ENCODE measurements at regions not wholly inside any gene's neighbourhood (a gene's known extent, or its start where the extent isn't known, plus 50 kb on each side); places are given as distances from the start of the nearest gene placed in this dataset.
"Not testable (repeated sequence)": the region's sequence is repeated elsewhere in the genome, so short reads cannot be mapped to it uniquely, and the experiment has no call there.

DNA sequence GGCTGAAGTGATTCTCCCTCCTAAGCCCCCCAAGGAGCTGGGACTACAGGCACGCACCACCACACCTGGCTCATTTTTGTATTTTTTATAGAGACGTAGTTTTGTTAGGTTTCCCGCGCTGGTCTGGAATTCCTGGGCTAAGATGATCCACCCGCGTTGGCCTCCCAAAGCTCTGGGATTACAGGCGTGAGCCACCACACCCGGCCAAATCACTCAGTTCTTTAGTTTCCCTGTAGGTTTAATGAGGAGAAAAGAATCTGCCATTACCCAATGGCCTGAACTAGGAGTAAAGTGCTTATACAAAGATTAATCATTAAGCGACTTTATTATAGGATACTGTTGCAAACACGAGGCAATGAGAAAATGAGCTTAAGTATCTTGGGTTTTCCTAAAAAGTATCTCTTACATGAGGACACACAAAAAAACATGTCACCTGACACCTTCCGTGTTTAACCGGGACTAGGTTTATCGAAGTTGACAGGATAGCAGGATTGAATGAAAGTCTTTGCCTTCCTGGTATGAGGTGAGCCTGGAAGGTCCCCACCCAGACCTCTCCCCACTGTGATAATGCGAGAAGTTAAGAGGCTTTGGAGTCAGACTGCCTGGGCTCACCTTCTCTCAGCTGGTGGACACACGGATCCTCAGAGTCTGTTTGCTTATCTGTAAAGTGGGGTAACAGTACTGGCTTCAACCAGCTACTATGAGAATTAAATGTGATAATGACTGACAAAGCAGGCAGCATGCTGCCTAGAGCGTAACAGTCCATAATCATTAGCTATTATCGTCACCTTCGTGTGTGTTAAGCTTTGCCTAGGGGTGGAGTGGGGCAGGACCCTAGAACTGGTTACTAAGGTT is 133.5 kb upstream of the KRAS start:
- DNase-seq (ENCODE audit: low read depth), result no peak

DNA sequence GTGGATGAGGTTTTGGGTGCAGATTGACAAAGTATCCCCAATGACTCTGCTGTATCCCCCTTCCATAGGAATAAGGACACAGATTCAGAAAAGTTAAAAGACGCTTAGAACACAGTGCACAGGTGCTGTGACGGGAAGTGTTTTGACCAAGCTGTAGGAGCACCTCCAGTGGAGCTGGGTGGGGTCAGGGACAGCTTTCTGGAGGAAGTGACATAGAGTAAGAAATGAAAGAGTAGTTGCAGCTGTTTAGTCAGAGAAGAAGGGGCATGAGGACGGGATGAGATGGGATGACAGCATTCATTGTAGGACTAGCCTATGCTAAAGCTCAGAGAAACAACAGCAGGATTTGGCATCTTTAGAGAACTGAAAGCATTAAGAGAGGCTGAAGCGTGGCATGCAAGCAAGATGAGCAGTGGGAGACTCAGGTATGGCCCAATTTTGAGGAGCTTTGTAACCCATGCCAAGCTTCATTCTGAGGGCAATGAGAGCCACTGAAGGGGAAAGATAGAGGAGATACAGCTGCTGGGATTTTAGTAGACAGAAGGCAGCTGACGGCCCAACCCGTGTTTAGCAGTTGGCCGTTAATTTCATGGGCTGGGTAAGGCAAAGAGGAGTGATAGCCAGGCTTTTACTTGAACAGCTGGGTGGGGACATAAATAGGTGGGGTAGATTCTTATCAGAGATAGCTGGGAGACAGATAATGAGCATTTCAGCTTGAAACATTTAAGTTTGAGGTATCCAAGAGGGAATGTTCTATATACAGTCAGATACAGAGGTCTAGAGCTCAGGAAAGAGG is 131.8 kb upstream of the KRAS start:
- DNase-seq (ENCODE audit: low read depth), result peak; percentile 46

DNA sequence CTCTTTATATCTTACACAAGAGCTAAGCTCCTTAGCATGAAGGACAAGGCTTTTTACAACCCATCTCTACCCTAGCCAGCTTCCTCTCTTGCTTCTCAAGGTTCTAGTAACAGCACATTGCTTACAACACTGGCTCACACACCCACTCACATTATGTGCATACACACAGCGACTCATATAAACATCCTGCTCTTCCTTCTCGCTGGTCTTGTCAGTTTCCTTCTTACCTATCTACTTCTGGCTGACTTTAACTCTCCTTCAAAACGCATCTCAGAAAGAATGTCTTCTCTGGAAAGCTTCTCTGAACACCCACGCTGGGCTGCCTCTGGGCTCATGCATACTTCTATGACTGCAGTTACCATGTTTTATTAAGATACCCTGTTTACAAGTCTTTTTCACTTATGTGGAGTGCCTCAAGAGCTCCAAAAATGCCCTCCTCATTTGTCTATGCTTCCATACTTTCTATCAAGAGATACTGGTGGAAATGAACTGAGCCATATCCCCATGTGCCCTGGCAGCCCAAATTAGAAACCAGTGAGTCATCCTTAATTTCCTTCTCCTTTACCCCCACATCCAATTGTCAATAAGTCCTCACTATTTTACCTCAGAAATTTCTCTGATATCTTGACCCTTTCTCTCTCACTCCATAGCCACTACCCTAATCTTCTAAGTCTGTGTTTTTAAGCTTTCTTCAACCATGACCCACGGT is 126.9 kb upstream of the KRAS start:
- no peak for DNase-seq (ENCODE audit: low read depth)

DNA sequence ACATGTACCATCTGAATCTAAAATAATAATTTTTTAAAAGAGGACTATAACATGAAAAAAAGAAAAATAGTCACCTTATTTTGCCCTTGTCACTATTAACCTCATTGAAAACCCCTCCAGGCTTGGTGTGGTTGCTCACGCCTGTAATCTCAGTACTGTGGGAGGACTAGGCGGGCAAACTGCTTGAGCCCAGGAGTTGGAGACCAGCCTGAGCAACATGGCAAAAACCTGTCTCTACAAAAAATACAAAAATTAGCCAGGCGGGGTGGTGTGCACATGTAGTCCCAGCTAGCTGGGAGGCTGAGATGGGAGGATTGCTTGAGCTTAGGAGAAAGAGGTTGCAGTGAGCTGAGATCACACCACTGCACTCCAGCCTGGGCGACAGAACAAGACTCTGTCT is 126.3 kb upstream of the KRAS start:
- DNase-seq (ENCODE audit: low read depth), result no peak

- DNase-seq (ENCODE audit: low read depth), result no peak
These were observed 125.7 kb upstream of the KRAS start for GRCh38 chr12:25376407-25376806.

DNA sequence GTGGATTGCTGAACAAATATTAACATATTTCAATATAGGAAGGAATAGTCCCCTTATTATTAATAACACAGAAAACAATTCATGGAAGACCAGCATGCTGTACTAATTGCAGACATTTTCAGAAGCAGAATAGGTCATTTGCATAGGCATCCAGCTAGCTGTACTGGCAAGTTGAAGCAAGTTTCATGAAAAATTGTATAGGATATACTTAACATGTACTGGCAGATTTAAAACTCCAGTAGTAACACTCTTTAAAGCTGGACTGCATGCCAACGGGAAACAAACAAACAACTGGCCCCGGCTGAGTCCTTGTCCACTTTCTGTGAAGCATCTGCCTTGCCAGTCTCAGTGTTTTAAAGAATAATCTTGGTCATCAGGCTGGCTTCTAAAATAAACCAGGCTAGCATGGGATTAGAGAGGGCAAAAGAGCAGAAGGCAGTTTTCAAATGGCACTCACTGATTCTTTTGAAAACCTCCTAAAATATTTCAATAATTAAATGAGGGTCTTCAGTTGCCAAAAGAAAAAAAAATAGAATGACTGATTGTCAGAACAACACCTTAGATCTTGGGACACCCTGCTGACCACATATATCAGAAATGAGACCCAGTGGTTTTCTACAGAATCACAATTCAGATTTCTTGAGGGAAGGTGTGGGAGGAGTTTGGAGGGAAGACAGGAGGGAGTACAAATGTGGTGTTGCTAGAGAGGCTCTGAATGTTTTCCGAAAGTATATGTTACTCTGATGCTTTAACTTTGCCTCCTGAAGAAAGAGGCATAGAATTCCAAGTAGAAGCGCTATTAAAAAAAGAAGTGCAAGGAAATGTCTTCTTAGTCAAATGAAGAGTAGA is 122.5 kb upstream of the KRAS start:
- no peak for DNase-seq (ENCODE audit: low read depth)

- DNase-seq (ENCODE audit: low read depth), result peak; percentile 11
These were observed 121.3 kb upstream of the KRAS start for GRCh38 chr12:25372002-25372401.

DNA sequence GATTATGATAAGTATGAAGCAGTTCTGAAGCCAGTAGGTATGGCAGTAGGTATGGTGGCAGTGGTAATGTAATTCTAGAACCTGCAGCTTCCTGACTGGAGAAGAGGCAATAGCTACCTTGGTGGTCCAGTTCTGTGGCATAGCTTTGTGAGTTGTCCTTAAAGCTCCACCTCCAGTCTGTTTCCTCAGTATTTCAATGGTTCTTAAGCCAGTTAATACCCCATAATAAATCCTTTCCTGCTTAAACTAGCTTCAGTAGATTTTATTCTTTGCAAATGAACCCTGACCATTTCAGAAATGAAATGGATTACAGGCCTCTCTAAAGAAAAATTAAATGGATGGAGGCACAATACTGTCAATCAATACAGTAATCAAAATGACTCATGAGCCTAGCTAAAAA is 117.8 kb upstream of the KRAS start:
- DNase-seq (ENCODE audit: low read depth), result no peak

DNA sequence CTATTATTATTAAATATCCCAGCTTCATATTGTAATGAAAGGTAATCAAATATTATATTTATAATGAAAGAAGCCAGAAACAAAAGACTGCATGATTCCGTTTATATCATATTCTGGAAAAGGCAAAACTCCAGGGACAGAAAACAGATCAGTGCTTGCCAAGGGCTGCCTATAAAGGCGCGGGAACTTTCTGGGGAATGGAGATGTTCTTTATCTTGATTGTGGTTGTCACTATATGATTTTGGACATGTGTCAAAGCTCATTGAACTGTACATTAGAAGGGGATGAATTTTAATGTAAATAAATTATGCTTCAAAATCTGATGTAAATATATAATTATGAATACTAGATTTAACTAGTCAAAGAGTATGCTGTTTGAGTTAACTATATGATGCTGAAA is 115.4 kb upstream of the KRAS start:
- no peak for DNase-seq (ENCODE audit: low read depth)

GRCh38 chr12:25365340-25365730 is 114.6 kb upstream of the KRAS start:
- DNase-seq (ENCODE audit: low read depth), result no peak

GRCh38 chr12:25364529-25365339 is 114.0 kb upstream of the KRAS start:
- no peak for DNase-seq (ENCODE audit: low read depth)

GRCh38 chr12:25362646-25363045 is 111.9 kb upstream of the KRAS start:
- DNase-seq (ENCODE audit: low read depth), result no peak

DNA sequence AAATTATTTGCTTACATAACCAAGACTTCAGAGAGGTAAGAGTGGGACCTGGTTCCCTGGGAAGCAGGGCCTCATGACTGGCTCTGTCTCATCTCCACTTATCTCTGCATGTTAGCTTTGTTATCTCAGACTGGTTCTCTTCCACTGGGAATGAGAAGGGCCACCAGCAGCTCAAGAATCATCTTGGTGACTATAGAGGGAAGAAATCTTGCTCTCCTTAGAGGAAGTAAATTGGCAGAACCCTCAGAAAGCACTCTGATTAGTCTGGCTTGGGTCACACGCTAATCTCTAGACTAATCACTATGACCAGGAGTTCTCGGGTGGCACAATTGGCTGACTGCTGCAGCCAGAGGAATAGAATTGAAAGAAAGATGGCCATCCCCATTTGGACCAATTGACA is 110.8 kb upstream of the KRAS start:
- no peak for DNase-seq (ENCODE audit: low read depth)

- no peak for DNase-seq (ENCODE audit: low read depth)
These were observed 106.9 kb upstream of the KRAS start for GRCh38 chr12:25357595-25357994.

DNA sequence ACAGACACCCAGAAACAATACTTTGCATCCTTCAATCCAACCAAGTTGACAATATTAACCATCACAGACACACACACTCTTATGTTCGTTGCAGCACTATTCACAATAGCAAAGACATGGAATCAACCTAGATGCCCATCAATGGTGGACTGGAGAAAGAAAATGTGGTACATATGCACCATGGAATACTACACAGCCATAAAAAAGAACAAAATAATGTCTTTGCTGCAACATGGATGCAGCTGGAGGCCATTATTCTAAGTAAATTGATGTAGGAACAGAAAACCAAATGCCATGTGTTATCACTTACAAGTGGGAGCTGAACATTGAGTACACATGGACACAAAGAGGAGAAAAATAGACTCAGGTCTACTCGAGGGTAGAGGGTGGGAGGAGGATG is 102.2 kb upstream of the KRAS start:
- DNase-seq (ENCODE audit: low read depth), result not testable (repeated sequence)

- DNase-seq (ENCODE audit: low read depth), result no peak
These were observed 101.6 kb upstream of the KRAS start for GRCh38 chr12:25352083-25352918.

DNA sequence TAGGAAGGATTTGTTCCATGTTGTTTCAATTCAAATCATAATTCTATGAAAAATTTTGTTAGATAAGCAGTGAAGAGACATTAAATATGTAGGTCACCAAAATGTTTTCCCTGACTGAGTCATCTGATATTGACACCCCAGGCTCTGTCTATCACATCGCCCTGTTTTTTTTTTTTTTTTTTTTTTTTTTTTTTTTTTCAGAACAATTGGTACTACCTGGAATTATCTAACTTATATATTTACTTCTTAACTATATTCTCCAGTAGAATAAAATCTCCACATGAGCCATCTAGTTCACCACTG is 97.8 kb upstream of the KRAS start:
- no peak for DNase-seq (ENCODE audit: low read depth)

DNA sequence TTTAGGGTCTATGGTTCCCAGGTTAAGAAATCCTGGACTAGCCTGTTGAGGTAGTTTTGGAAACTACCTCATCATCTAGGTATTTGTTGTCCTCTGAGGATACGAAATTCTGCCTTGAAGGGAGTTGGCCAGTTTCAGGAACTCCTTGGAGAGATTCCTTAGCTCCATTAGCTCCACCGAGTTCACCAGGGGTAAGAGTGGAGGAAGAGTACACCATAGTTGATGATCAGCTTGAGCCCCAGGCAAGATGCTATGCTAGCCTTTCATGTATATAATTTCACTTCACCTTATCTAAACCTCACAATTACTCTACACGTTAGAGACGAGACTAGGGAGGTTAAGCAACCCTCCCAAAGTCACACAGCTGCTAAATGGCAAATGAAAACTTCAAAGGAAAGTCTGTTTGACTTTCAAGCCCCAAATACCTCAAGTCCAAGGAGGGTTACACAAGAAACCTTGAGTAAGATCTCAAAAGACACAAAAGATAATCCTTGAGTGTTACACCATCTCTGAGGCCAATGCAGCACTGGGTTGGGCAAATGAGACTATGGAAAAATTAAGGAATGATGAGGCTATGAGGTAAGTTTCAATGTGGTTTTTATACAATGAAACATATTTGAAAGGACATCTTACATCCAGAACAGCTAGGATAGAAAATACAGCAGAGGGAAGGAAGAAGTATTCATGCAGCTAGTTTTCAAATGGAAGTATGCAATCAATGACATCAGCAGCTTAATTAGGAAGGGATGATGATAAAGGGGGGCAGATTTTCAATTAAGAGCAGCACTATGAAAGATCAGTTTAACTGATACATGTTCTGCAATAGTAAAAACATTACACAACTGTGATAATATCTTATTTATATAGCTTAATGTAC is 97.2 kb upstream of the KRAS start:
- no peak for DNase-seq (ENCODE audit: low read depth)

All from myocyte (in vitro differentiated cells).